ENCODE measurements at regions not wholly inside any gene's neighbourhood (a gene's known extent, or its start where the extent isn't known, plus 50 kb on each side); places are given as distances from the start of the nearest gene placed in this dataset.

GRCh38 chr5:174490728-174491127 is 233.7 kb upstream of the MSX2 start:
- Histone ChIP-seq H3K9ac (ENCODE audit: insufficient read depth, low read length) (no peak overlapping the region), H4K20me1 (ENCODE audit: control insufficient read depth, extremely low read depth, insufficient read depth, low read length) (no peaks in the 10 kb centered on the region), H3K9me3 (ENCODE audit: control insufficient read depth, insufficient read depth, low read depth, low read length) (no peaks in the 10 kb centered on the region), H3K4me3 (replicated peaks in 1 of 4; ENCODE audit: control extremely low read depth in 1 of 4, insufficient read depth in 1 of 4, low read depth in 3 of 4, low read length in 4 of 4) (no peak overlapping the region), H3K36me3 (ENCODE audit: control insufficient read depth, insufficient read depth, low read length) (no peaks in the 10 kb centered on the region), H2AFZ (ENCODE audit: low read length) (no peak overlapping the region), H3K4me1 (ENCODE audit: control insufficient read depth, extremely low read depth, insufficient read depth, low read length) (no peaks in the 10 kb centered on the region), H3K79me2 (ENCODE audit: control insufficient read depth, insufficient read depth, low read length) (no peaks in the 10 kb centered on the region), H3K27me3 (ENCODE audit: control insufficient read depth, insufficient read depth, low read length) (no peaks in the 10 kb centered on the region), H3K4me2 (ENCODE audit: extremely low read depth, insufficient read depth, low read length) (no peak overlapping the region), H3K27ac (ENCODE audit: insufficient read depth, low read length) (no peak overlapping the region)
- DNase-seq (ENCODE audit: low read depth in 2 of 2) = no peak
- TF ChIP-seq EZH2 (IDR thresholded peaks at IDR 0.05; ENCODE audit: low read length, missing control alignments) = no peak
- no peak for TF ChIP-seq CTCF (conservative IDR thresholded peaks at IDR 0.05 in 1 of 2, IDR thresholded peaks at IDR 0.05 in 1 of 2; ENCODE audit: low read depth in 1 of 2, low read length in 2 of 2)

DNA sequence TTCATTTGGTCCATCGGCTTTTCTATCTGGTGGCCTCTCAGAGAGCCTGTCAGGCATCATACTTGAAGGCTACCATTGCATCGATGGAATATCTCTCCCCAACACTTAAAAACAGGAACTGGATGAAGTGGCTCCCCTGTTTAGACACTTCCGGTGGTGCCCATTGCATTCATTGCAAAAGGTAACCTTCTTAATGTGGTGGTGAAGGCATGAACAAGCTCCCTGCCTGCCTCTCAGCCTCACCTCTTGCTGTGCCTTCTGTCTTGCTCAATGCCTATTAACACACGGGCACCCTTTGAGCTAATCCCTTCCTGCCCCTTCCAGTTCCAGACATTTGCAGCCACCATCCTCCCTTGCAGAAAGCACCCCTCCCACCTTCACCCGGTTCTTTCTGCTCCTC is 233.1 kb upstream of the MSX2 start:
- Histone ChIP-seq H4K20me1 (ENCODE audit: control insufficient read depth, extremely low read depth, insufficient read depth, low read length) (no peaks in the 10 kb centered on the region), H3K79me2 (ENCODE audit: control insufficient read depth, insufficient read depth, low read length) (no peaks in the 10 kb centered on the region), H3K27me3 (ENCODE audit: control insufficient read depth, insufficient read depth, low read length) (no peaks in the 10 kb centered on the region), H3K9me3 (ENCODE audit: control insufficient read depth, insufficient read depth, low read depth, low read length) (no peaks in the 10 kb centered on the region), H3K4me1 (ENCODE audit: control insufficient read depth, extremely low read depth, insufficient read depth, low read length) (no peaks in the 10 kb centered on the region), H3K4me2 (ENCODE audit: extremely low read depth, insufficient read depth, low read length) (no peak overlapping the region), H2AFZ (ENCODE audit: low read length) (no peak overlapping the region), H3K4me3 (replicated peaks in 1 of 4; ENCODE audit: control extremely low read depth in 1 of 4, insufficient read depth in 1 of 4, low read depth in 3 of 4, low read length in 4 of 4) (no peak overlapping the region), H3K27ac (ENCODE audit: insufficient read depth, low read length) (no peak overlapping the region), H3K36me3 (ENCODE audit: control insufficient read depth, insufficient read depth, low read length) (no peaks in the 10 kb centered on the region), H3K9ac (ENCODE audit: insufficient read depth, low read length) (no peak overlapping the region)
- no peak for DNase-seq (ENCODE audit: low read depth in 2 of 2)
- TF ChIP-seq EZH2 (IDR thresholded peaks at IDR 0.05; ENCODE audit: low read length, missing control alignments) (no peak), CTCF (conservative IDR thresholded peaks at IDR 0.05 in 1 of 2, IDR thresholded peaks at IDR 0.05 in 1 of 2; ENCODE audit: low read depth in 1 of 2, low read length in 2 of 2) (no peak)

- Histone ChIP-seq H3K9ac (ENCODE audit: insufficient read depth, low read length) (no peak overlapping the region), H3K4me2 (ENCODE audit: extremely low read depth, insufficient read depth, low read length) (no peak overlapping the region), H3K4me1 (ENCODE audit: control insufficient read depth, extremely low read depth, insufficient read depth, low read length) (no peaks in the 10 kb centered on the region), H4K20me1 (ENCODE audit: control insufficient read depth, extremely low read depth, insufficient read depth, low read length) (no peaks in the 10 kb centered on the region), H3K27ac (ENCODE audit: insufficient read depth, low read length) (no peak overlapping the region), H2AFZ (ENCODE audit: low read length) (no peak overlapping the region), H3K27me3 (ENCODE audit: control insufficient read depth, insufficient read depth, low read length) (no peaks in the 10 kb centered on the region), H3K79me2 (ENCODE audit: control insufficient read depth, insufficient read depth, low read length) (no peaks in the 10 kb centered on the region), H3K36me3 (ENCODE audit: control insufficient read depth, insufficient read depth, low read length) (no peaks in the 10 kb centered on the region), H3K4me3 (replicated peaks in 1 of 4; ENCODE audit: control extremely low read depth in 1 of 4, insufficient read depth in 1 of 4, low read depth in 3 of 4, low read length in 4 of 4) (no peak overlapping the region), H3K9me3 (ENCODE audit: control insufficient read depth, insufficient read depth, low read depth, low read length) (no peaks in the 10 kb centered on the region)
- no peak for DNase-seq (ENCODE audit: low read depth in 2 of 2)
- TF ChIP-seq CTCF (conservative IDR thresholded peaks at IDR 0.05 in 1 of 2, IDR thresholded peaks at IDR 0.05 in 1 of 2; ENCODE audit: low read depth in 1 of 2, low read length in 2 of 2) = no peak
- TF ChIP-seq EZH2 (IDR thresholded peaks at IDR 0.05; ENCODE audit: low read length, missing control alignments) = no peak
These were observed 232.5 kb upstream of the MSX2 start for GRCh38 chr5:174491761-174492350.
